T-helper 2 cell treated with Interferon-gamma antibody and Interleukin-4, amounts not matched to agents 100 ng/mL and 5 ng/mL, for 36 hours (primary cell): ENCODE measurements at regions not wholly inside any gene's neighbourhood (a gene's known extent, or its start where the extent isn't known, plus 50 kb on each side); places are given as distances from the start of the nearest gene placed in this dataset.
"Not testable (repeated sequence)": the region's sequence is repeated elsewhere in the genome, so short reads cannot be mapped to it uniquely, and the experiment has no call there.

Experiments used
- intact Hi-C: fragments of 100-400 bp; cut with micrococcal nuclease; formaldehyde crosslinking; loops from one replicate; pipeline ENCODE4 v1.15.1; 2023

DNA sequence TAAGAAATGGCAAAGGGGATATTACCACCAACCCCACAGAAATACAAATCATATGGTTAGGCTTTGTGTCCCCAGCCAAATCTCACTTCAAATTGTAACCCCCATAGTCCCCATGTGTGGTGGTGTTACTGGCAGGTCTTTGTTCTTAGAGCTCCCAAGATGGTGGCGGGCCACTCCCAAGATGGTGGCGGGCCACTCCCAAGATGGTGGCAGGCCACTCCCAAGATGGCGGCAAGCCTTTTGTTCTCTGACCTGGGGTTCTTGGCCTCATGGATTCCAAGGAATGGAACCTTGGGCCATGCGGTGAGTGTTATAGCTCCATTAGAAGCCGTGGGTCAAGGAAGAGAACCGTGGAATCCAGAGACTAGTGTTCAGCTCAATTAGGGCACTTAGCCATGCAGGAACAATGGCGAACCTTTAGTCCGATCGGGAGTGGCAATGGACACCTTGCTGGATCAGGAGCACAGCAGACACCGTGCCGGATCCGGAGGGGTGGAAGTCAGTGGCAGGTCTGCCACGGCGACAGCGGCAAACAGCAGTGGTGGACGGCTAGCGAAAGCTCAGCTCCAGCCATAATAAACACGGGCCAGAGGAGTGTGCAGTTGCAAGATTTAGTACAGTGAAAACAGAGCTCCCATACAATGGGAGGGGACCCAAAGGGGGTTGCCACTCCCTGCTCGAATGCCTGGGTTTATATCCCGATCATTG, 949.9 kb upstream of the NCAM2 start:
- intact Hi-C loops, result not testable (repeated sequence)

DNA sequence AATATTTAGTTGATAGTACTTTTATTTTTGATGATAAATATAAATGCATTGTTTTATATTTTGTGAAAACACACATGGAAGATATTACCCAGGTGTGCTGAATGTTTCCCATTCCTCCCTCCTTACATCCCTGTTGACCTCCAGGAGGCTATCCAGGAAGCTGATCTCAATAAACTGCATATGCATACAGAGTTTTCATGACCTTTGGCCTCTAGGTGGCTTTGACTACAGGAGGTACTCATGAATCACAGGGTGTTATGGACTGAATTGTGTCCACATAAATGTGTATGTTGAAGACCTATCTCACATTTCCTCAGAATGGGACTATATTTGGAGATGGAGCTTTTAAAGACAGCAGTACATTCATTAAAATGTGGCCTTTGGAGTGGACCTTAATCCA, 914.9 kb upstream of the NCAM2 start:
- intact Hi-C loops, result no loop called here

DNA sequence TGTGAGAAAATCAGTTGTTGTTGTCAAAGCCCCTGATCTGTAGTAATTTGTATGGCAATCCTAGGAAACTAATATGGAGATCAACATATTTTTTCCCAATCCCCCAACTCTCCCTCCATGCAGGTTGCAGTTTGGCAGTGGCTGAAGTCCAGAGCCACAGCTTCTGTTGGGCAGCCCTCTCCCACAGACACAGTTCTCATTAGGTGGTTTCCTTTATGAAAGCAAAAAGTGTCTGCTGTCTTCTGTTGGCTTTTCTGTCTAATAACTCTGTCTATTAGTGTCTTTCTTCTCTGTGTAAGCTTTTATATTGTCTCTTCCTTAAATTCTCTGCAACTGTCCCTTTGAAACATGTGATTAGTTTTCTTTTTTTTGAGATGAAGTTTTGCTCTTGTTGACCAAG, 914.3 kb upstream of the NCAM2 start:
- intact Hi-C loops, result no loop called here

DNA sequence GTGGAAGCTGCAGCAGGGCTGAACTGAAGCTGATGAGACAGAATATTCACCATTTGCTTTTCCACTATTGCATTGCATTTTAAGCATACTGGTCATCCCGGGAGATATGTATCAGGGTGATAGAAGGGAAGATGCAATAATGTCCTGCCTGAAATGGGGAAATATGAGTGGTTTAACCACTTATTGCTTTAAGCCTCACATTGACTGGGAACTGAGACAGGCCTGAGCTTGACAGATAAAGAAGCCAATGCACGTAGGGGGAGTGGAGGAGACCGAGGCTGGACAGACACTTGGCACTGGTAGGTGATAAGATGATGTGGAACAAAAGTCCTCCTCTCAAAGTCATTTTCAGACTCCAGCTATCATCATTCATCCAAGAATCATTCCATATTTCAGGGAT, 911.7 kb upstream of the NCAM2 start:
- intact Hi-C loops, result no loop called here

DNA sequence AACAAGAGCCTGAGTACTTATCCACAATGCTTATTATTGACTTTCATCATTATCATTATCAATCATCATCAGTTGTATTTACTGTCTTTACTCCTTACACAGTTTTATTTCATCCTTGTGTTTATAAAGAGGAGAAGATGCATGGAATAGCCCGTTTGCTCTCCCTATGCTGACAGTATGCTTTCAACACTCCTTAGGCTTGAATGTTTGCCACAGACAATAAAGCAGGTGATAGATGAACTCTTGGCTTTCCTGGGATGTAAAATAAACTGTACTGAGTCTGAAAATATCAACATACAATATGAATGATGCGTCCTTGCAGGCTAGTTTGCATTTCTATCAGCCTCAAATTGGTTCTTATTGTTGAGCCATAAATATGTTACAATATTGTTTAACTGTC, 891.8 kb upstream of the NCAM2 start:
- intact Hi-C loops, result no loop called here

DNA sequence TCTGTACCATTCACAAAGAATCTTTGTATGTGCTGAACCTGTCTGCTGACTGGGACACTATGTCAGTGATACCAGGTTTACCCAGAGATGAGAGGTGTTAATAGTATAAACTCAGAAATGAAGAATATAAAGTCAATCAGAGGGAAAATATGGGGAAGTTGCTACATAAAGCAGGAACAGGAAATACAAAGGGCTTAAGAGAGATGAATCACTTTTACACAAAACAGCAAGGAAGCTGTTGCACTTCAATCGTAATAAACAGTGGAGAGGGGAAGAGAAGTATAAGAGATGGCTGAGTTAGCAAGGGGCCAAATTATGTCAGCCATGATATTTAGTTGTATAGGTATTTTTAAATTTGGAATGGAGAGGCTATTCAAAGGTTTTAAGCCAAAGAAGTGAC, 890.2 kb upstream of the NCAM2 start:
- intact Hi-C loops, result no loop called here

DNA sequence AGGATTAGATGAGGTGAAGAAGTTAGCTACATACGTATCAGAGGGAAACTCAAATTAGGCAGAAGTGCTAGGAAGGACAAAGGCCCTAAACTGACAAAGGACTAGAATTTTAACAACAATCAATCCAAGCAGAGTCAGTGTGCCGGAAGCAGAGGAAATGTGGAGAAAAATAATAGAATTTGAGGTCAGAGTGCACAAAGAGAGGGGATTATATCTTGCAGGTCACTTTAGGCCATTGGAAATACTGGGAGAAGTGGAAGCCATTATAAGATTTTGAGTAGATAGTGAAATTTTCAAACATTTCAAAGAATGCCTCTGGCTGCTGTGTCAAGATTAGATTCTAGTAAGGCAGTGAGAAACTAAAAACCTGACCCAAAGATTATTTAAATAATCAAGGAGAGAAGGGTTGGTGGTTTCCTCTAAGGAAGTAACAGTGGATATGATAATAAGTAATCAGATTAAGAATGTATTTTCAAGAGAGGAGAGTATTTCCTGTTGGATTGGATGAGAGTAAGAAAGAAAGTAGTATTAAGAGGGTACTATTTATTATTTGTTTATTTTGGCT, 889.2 kb upstream of the NCAM2 start:
- intact Hi-C loops, result no loop called here

DNA sequence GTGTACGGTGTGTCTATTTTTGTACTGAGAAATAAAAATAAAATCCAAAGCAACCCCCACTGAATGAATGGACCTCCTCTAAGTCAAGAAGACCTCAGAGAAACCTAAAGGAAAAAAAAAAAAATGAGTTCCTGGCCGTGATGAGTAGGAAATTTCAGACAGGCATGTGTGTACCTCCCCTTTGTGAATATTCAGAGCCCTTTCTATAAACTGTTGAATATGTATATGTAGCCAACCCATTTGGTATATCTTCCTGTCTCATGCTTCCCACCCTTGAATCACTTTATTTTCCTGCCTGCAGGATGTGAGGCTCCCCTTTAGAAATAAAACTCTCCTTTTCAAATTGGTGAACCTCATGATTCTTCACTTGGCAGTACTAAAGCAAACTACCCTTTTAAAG, 887.8 kb upstream of the NCAM2 start:
- intact Hi-C loops, result no loop called here

DNA sequence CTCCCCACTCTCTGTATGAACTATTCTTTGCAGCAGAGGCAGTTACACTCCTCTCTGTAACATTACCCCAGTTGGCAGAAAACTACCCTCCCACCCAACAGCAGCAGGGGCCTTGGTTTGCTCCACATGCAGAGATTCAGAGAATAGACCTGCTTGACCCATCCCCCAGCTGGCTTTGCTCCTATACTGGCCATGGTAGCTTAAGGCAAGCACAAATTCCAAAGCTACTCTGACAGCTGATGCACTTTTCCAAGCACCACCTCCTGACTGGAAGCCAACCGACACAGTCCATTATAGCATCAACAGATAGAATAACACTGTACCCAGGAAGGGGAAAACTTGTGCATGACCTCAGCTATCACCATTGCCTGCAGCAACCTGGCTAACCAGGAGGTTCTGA, 846.5 kb upstream of the NCAM2 start:
- intact Hi-C loops, result no loop called here

DNA sequence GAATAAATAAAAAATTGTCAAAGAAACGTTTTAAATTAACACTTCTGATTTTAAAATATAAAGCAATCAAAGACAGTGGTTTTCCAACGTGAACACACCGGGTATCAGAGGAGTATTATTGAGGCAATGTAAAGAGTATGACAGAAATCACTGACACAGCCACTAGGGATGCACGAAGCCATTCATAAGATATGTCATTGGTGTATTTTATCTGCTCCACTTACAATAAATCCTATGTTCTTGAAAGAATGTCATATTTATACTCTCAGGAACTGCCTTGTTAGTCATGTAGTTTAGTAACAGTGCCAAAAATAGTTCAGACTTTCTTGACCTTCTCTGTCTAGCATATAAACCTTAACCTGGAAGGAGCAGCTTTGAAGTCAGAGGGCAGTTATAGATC, 835.0 kb upstream of the NCAM2 start:
- intact Hi-C loops, result no loop called here

DNA sequence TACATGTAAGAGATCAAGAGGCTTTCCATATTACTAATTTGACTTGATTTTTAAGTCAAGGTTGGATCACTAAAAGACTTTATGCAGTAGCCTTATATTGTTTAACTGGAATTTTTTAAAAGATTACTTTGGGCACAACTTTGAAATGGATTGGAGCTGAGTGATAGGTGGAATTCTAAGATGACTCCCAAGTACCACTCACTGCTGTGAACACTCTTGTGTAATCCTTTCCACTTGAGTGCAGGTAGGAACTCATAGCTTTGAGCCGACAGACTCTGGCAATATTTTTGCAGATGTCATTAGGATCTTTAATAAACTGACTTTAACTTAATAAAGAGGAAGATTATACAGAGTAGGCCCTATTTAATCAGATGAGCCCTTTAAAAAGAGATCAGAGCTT, 831.1 kb upstream of the NCAM2 start:
- intact Hi-C loops, result no loop called here

DNA sequence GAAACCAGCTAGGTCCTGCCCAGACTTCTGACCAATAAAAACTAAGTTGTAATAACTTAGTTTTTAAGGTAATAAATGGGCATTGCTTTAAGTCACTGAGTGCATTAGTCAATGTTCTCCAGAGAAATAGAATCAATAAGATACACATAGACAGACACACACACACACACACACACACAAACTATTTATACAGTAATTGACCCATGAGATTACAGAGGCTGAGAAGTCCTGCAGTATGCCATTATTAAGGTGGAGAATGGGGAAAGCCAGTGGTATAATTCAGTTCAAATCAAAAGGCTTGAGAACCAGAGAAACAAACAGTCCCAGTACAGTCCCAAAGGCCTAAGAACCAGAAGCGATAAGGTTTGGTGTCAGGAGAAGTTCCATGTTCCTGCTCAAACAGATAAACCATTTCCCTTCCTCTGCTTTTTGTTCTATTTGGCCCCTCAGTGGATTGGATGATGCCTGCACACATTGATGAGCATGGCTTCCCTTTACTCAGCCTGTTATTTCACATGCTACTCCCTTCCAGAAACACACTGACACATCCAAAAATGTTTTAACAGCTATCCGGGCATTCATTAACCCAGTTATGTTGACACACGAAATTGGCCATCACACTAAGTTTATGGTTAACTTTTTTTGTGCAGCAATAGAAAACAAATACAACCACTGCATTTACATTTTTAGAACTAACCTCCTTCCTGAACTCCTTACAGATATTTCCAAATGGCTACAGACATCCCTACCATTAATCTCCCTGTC, 828.2 kb upstream of the NCAM2 start:
- intact Hi-C loops, result no loop called here

DNA sequence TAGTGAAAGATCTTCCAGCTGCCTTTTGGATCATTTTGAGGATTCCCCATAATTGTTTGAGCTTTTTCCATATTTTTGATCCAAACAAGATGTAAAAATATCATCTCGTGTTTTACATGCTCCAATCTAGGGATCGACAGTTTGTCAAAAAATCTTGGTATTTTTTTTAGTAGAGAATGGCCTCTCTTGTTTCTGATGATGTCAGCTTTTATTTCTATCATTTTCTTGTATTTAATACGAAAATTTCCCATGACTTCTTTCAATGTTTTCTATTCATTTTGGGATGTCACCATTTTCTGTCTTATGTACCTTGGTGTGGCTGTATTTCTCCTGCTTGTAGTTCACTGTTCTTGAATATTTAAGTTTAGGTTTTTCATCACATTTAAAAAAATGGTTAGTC, 812.0 kb upstream of the NCAM2 start:
- intact Hi-C loops, result no loop called here

DNA sequence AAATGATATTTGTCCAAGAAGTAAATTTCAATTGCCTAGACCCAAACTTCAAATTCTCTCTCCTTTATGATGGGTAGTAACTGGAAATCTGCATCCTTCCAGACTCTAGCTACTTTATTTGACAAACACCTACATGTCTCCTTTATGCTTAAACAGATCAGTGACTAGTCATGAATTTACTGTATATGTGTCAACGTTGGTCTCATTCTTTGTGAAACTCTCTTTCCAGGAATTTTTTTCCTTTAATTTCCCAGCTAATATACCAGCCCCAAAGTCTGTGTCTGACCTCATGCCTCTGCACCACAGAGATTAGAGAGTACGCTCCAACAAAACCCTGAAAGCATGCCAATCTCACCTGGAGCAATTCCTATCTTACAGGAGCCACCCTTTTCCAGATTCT, 811.2 kb upstream of the NCAM2 start:
- intact Hi-C loops, result no loop called here

DNA sequence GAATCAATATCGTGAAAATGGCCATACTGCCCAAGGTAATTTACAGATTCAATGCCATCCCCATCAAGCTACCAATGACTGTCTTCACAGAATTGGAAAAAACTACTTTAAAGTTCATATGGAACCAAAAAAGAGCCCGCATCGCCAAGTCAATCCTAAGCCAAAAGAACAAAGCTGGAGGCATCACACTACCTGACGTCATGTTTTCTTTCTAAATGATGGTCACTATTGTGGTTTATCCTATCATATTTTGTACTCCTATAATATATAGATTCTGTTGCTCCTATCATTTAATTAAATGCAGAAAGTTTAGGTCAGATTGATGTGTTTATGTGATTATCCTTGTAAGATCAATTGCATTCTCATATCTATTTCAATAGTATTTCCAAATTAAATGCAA, 796.9 kb upstream of the NCAM2 start:
- intact Hi-C loops, result not testable (repeated sequence)

DNA sequence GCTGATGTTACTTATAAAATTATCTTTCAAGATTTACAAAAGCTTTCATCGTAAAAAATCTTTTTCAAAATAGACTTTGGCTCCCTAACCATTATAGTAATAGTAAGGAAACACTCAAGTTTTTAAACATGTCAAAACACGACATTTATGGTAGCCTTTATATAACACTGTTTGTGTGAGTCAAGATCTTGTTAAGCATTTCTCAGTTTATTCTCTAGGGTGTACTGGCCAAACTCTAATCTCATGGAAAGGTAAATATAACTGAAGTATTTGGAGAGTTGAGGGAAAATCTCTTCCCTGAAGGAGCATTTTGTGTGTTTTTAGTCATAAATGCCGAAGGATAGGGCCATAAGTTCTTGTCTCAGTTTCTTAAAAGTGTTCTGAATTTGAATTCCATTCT, 790.9 kb upstream of the NCAM2 start:
- intact Hi-C loops, result no loop called here

DNA sequence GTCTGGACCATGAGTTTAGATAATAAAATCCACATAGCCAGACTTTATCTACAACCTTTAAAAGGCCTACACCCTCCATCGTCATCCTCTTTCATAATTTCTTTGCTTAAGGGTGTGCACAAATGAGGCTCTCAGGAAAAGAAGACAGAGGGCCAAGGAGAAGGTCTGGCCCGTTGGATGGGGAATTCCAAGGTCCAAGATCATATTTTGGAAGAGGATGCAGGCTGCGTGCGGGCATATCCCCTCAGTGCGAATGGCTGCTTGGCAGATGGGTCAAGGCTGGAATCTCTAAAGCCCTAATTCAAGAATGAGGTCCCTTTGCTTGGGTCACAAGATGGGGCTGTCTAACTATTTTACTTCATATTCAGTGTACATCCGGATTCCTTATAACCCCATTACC, 782.2 kb upstream of the NCAM2 start:
- intact Hi-C loops, result no loop called here

DNA sequence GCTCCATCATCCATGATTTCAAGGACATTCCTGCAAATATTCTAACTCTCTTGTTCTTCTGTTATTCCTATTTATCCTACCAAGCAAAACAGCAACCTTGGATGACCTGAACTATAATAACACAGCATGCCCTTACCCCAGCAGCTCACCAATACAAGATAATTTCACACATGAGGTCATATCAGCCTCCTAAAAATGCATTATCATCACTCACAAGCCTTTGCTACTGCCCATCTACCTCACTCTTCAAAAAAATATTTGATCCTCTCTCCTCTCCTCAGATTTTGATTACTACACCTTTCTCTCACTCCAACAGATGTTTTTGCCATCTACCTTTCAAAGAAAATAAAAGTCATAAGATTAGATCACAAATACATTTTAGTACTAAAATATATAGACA, 777.6 kb upstream of the NCAM2 start:
- intact Hi-C loops, result no loop called here

DNA sequence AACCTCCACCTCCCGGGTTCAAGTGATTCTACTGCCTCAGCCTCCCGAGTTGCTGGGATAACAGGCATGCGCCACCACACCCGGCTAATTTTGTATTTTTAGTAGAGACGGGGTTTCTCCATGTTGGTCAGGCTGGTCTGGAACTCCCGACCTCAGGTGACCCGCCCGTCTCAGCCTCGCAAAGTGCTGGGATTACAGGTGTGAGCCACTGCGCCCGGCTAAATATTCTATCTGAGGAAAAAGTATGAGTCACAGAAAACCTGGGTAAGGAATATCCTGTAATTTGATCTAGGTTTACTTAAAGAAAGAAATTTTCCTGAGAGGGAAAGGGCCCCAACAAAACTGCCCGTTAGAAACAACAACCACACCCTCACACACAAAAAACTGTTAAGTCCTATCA, 776.2 kb upstream of the NCAM2 start:
- intact Hi-C loops, result not testable (repeated sequence)

DNA sequence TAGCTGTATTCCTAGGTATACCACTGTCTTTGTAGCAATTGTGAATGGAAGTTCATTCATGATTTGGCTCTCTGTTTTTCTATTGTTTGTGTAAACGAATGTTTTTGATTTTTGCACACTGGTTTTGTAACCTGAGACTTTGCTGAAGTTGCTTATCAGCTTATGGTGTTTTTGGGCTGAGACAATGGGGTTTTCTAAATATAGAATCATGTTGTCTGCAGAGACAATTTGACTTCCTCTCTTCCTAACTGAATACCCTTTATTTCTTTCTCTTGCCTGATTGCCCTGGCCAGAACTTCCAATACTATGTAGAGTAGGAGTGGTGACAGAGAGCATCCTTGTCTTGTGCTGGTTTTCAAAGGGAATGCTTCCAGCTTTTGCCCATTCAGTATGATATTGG, 761.6 kb upstream of the NCAM2 start:
- intact Hi-C loops, result not testable (repeated sequence)

DNA sequence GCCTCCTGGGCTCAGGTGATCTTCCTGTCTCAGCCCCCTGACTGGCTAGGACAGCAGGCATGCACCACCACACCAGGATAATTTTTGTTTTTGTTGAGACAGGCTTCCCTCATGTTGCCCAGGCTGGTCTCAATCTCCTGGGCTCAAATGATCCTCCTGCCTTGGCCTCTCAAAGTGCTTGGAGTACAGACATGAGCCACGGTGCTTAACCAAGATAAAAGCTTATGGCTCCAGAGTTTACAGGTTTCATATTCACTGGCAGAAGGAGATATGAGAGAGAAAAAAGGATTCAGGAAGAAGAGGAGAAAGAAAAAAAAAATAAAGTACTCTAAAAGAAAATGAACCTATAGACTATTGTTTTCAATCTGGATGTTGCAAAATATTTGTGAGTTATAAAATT, 748.8 kb upstream of the NCAM2 start:
- intact Hi-C loops, result no loop called here

DNA sequence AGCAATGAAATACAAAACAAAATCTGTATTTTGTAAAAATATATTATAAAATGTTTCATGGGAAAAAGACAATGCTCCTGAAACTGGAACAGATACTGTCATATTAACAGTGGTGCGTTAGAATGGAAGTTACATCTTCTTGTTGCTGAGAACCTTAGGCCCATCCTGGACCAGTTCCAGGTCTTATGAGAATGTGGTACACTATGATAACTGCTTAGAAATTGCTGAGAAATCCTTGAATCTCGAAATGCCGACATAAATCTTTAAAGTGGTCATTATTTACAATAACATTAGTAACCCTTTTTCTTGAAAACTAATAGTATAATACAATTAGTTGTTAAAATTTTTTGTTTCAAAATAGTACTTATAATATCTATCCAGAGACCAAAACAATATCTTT, 747.9 kb upstream of the NCAM2 start:
- intact Hi-C loops, result no loop called here

DNA sequence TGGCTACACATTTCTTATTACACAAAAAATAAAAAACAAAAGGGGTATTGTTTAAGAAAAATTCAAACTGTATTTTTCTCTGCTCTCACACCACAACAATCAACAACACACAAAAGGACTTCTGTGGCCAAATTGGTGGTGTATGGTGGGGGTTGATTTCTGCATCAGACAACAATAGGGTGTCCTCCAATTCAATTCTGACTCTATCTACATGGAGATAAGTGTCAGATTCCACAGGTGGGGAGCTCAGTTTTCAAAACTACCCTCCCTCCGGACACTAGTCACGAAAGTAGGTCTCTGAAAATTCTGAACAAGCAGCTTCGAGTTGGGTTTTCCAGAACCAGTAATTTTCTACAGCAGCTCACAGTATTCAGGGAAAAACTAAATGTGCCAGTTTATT, 744.9 kb upstream of the NCAM2 start:
- intact Hi-C loops, result no loop called here
